OCI-LY3 (cell line): ENCODE measurements at regions not wholly inside any gene's neighbourhood (a gene's known extent, or its start where the extent isn't known, plus 50 kb on each side); places are given as distances from the start of the nearest gene placed in this dataset.

Experiments
- H2AFZ ChIP-seq: fragments of 200-600, 300-600 bp; shearing (Covaris generic); 2 replicates; pipeline ENCODE4 v1.6.0; 2014; ENCODE audit warnings: antibody characterized with exemption, low read depth, low read length
- H3K27ac ChIP-seq: fragments of 200-600, 300-600 bp; sonication (generic); 2 replicates; pipeline ENCODE4 v1.5.1; 2014; ENCODE audit warnings: mild to moderate bottlenecking, low read length, moderate library complexity, mixed read lengths
- H3K27me3 ChIP-seq: fragments of 200-600, 300-600 bp; sonication (generic); 2 replicates; pipeline ENCODE4 v1.6.1; 2014; ENCODE audit warnings: low read depth, low read length, mixed read lengths
- H3K36me3 ChIP-seq: fragments of 200-600, 300-600 bp; sonication (generic); replicated peaks from 2 replicates; pipeline ENCODE3; 2014; ENCODE audit warnings: low read depth, low read length, mixed read lengths
- H3K4me1 ChIP-seq: fragments of 300-600, 200-600 bp; sonication (generic); 2 replicates; pipeline ENCODE4 v1.6.1; 2014; ENCODE audit warnings: low read length, mixed read lengths
- H3K4me2 ChIP-seq: fragments of 200-600, 300-600 bp; sonication (generic); 2 replicates; pipeline ENCODE4 v1.6.1; 2014; ENCODE audit warnings: low read length, mixed read lengths
- H3K4me3 ChIP-seq: fragments of 300-600, 200-600 bp; sonication (generic); 2 replicates; pipeline ENCODE4 v1.5.1; 2014; ENCODE audit warnings: antibody characterized with exemption, mild to moderate bottlenecking, low read length, moderate library complexity
- H3K79me2 ChIP-seq: fragments of 300-600, 200-600 bp; shearing (Covaris generic); 2 replicates; pipeline ENCODE4 v1.6.1; 2014; ENCODE audit warnings: mild to moderate bottlenecking, low read length, mixed read lengths
- H3K9ac ChIP-seq: fragments of 300-600, 200-600 bp; shearing (Covaris generic); 2 replicates; pipeline ENCODE4 v1.6.0; 2014; ENCODE audit warnings: mild to moderate bottlenecking, low read length, moderate library complexity
- H3K9me3 ChIP-seq: fragments of 200-600, 300-600 bp; shearing (Covaris generic); 2 replicates; pipeline ENCODE4 v1.6.1; 2014; ENCODE audit warnings: low read length, mixed read lengths; ENCODE audit not compliant: insufficient read depth
- H4K20me1 ChIP-seq: fragments of 200-600, 300-600 bp; sonication (generic); 2 replicates; pipeline ENCODE4 v1.6.1; 2016; ENCODE audit warnings: low read length, mixed read lengths; ENCODE audit not compliant: insufficient read depth
- EZH2phosphoT487 ChIP-seq: fragments of 200-600 bp; shearing (Covaris generic); IDR thresholded peaks from 2 replicates; pipeline ENCODE4 v1.6.1; 2018; ENCODE audit warnings: antibody characterized with exemption, mixed run types, low read depth
- TF ChIP-seq, protein P1 (sequence below): fragments of 200-600, 300-600 bp; sonication (generic); IDR thresholded peaks from 2 replicates; pipeline ENCODE4 v1.5.1; 2014; ENCODE audit warnings: antibody characterized with exemption, low read length, low read depth

DNA sequence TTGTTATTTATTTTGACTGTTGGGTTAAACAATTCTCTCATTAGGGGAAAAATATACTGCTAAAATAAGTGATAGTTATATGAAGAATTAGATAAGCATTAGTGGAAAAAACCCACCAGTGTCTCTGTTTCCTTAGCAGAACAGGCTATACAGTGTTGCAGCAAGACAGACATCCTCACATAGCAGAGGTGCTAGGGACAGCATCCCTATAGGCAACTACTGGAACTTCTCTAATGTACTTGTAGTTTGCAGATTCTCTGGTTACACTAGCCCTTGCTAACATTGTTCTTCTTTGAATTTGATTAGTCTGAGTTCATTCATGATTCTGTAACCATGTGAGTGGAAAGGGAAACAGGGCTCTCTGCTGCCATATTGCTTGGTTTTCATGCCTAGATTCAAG, 661.8 kb upstream of the RGMB start:
- Histone ChIP-seq H3K9ac (no peak overlapping the region), H3K27ac (no peak overlapping the region), H2AFZ (no peak overlapping the region), H3K4me2 (no peak overlapping the region), H3K36me3 (no peaks in the 10 kb centered on the region), H3K79me2 (no peaks in the 10 kb centered on the region), H3K27me3 (no peaks in the 10 kb centered on the region), H3K4me1 (no peaks in the 10 kb centered on the region), H3K4me3 (no peak overlapping the region), H4K20me1 (no peaks in the 10 kb centered on the region), H3K9me3 (no peaks in the 10 kb centered on the region)
- TF ChIP-seq, protein P1, sequence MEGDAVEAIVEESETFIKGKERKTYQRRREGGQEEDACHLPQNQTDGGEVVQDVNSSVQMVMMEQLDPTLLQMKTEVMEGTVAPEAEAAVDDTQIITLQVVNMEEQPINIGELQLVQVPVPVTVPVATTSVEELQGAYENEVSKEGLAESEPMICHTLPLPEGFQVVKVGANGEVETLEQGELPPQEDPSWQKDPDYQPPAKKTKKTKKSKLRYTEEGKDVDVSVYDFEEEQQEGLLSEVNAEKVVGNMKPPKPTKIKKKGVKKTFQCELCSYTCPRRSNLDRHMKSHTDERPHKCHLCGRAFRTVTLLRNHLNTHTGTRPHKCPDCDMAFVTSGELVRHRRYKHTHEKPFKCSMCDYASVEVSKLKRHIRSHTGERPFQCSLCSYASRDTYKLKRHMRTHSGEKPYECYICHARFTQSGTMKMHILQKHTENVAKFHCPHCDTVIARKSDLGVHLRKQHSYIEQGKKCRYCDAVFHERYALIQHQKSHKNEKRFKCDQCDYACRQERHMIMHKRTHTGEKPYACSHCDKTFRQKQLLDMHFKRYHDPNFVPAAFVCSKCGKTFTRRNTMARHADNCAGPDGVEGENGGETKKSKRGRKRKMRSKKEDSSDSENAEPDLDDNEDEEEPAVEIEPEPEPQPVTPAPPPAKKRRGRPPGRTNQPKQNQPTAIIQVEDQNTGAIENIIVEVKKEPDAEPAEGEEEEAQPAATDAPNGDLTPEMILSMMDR = no peak
- no peak for TF ChIP-seq EZH2phosphoT487

- H3K27me3 ChIP-seq = no peaks in the 10 kb centered on the region
- H3K4me1 ChIP-seq = no peaks in the 10 kb centered on the region
- no peak overlapping the region for H3K27ac ChIP-seq
- H3K9ac ChIP-seq = no peak overlapping the region
- no peaks in the 10 kb centered on the region for H3K36me3 ChIP-seq
- no peak for TF ChIP-seq EZH2phosphoT487
- TF ChIP-seq, protein P1 = no peak
- no peak overlapping the region for H3K4me3 ChIP-seq
- no peak overlapping the region for H3K4me2 ChIP-seq
- H4K20me1 ChIP-seq = no peaks in the 10 kb centered on the region
- H3K79me2 ChIP-seq = no peaks in the 10 kb centered on the region
- no peaks in the 10 kb centered on the region for H3K9me3 ChIP-seq
- H2AFZ ChIP-seq = no peak overlapping the region
These were observed 652.2 kb upstream of the RGMB start for GRCh38 chr5:98121036-98121936.

GRCh38 chr5:98128271-98128670, 645.2 kb upstream of the RGMB start:
- TF ChIP-seq EZH2phosphoT487 = no peak
- TF ChIP-seq, protein P1 = no peak
- Histone ChIP-seq H3K79me2 (no peaks in the 10 kb centered on the region), H3K4me1 (no peaks in the 10 kb centered on the region)

GRCh38 chr5:98128846-98129245, 644.6 kb upstream of the RGMB start:
- no peaks in the 10 kb centered on the region for H3K9me3 ChIP-seq
- no peaks in the 10 kb centered on the region for H3K79me2 ChIP-seq
- H2AFZ ChIP-seq = no peak overlapping the region
- no peak overlapping the region for H3K27ac ChIP-seq
- TF ChIP-seq EZH2phosphoT487 = no peak
- TF ChIP-seq, protein P1 = no peak
- no peak overlapping the region for H3K4me2 ChIP-seq
- no peaks in the 10 kb centered on the region for H4K20me1 ChIP-seq
- no peaks in the 10 kb centered on the region for H3K36me3 ChIP-seq
- H3K9ac ChIP-seq = no peak overlapping the region
- no peak overlapping the region for H3K4me3 ChIP-seq
- H3K27me3 ChIP-seq = no peaks in the 10 kb centered on the region
- no peaks in the 10 kb centered on the region for H3K4me1 ChIP-seq

More at GRCh38 chr5:98128271-98128670, 645.2 kb upstream of the RGMB start:
- Histone ChIP-seq H3K4me2 (no peak overlapping the region), H3K36me3 (no peaks in the 10 kb centered on the region), H3K27me3 (no peaks in the 10 kb centered on the region), H3K9me3 (no peaks in the 10 kb centered on the region), H3K4me3 (no peak overlapping the region), H2AFZ (no peak overlapping the region), H3K9ac (no peak overlapping the region), H3K27ac (no peak overlapping the region), H4K20me1 (no peaks in the 10 kb centered on the region)
